HG02884 (cell line): ENCODE measurements at regions not wholly inside any gene's neighbourhood (a gene's known extent, or its start where the extent isn't known, plus 50 kb on each side); places are given as distances from the start of the nearest gene placed in this dataset.
"Not testable (repeated sequence)": the region's sequence is repeated elsewhere in the genome, so short reads cannot be mapped to it uniquely, and the experiment has no call there.

Source experiments
- ATAC-seq: cut with Tn5 transposase; IDR thresholded peaks from one replicate; pipeline ENCODE4 v1.9.1; 2021; ENCODE audit warnings: mild to moderate bottlenecking, moderate library complexity; ENCODE audit not compliant: unreplicated experiment

DNA sequence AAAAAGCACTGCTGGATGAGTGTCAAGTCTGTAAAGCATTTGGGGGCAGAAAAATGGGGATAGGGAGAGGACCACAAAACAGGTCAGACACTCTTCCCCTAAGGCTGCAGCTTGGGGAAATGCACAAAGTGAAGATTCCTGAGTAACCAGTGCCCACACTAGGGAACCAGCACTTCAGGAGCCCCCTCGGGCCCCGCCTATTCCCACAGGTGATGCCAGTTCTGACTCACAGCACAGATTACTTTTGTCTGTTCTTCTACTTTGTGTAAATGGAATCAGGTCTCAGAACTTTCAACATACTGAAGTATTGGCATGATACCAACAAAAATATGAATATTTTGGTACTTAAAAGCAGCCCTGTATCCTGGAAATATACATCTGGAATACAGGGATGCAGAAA lies 112.5 kb downstream of the ADRA2C start:
- ATAC-seq, result no peak

GRCh38 chr4:3879681-3880614 lies 113.8 kb downstream of the ADRA2C start:
- no peak for ATAC-seq

DNA sequence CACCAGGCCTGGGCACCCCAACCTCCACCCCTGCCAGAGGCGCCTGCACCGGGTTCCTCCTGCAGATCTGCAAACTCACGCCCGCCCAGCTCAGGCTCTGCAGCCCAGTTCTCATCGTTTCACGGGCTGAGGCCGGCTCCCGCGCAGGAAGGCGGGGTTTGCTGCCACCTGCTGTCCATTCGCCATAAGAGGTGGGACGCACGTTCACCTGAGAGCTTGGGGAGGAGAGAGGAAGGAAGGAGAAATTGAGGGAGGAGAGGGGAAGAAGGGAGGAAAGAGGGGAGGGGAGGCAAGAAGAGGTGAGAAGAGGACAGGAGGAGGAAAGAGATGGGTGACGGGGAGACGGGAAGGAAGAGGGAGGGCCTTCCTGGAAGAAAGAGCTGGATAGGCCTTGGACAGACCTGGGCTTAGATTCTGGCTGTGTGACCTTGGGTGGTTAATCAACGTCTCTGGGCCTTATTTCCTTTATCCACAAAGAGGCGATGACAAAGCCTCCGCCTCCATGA lies 114.5 kb downstream of the ADRA2C start:
- no peak for ATAC-seq

DNA sequence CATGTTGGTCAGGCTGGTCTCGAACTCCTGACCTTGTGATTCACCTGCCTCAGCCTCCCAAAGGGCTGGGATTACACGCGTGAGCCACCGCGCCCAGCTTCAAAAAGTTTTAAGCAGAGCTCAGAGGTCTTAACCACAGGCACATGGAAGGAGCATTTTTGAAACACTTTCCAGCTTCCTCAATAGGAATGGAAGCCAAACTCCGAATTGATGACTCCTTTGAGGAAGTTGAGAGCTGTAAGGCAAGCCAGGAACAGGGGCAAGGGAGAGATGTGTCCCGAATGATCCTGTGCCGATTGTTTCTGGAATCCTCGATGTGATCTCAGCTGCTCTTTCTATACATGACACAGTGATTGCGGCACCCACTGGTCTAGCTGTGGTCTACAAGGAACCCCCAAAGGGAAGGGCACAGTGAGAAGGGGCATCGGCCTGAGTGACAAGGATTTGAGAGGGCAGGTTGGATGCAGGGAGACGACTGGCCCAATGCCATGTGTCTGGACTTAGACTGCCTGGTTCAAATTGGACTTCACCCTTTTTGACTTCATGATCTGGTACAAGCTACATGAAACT lies 116.2 kb downstream of the ADRA2C start:
- not testable (repeated sequence) for ATAC-seq

DNA sequence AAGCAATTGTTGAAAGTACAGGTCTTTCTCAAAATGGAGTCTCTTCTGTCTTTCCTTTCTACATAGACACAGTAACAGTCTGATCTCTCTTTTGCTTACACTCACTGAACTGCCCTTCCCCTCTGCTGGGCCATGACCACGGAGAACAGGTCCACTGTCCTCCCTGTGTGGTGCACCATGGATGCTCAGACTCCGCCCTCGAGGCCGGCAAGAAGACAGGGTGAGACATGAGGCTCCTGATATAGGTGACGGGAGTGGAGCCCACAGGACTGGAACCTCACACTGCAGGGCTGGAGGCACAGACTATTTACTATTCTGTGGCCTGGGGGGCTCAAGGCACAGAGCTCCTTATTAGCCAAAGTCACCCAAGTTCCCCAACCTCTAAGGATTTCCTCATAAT lies 118.1 kb downstream of the ADRA2C start:
- ATAC-seq, result not testable (repeated sequence)

DNA sequence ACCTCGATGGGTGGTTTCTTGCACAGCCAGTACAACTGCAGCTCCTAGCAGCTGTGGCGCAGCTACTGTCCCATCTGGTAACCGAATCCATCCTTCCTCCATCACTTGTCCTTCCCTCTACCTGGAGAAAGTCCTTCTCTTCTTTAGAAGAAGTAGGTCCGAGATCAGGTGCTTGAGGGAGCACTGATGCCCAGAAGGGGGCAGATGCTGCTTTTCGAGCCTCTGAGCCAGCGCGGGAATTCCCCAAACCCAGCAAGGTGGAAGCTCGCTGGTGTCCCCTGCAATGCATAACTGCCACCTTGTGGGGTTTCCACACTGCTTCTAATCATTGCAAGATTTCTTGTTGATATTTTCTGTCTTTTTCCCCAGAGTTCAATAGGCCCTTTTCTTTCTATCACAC lies 127.4 kb downstream of the ADRA2C start:
- ATAC-seq, result not testable (repeated sequence)

- not testable (repeated sequence) for ATAC-seq
Observed at GRCh38 chr4:3894086-3894959, 128.1 kb downstream of the ADRA2C start.

DNA sequence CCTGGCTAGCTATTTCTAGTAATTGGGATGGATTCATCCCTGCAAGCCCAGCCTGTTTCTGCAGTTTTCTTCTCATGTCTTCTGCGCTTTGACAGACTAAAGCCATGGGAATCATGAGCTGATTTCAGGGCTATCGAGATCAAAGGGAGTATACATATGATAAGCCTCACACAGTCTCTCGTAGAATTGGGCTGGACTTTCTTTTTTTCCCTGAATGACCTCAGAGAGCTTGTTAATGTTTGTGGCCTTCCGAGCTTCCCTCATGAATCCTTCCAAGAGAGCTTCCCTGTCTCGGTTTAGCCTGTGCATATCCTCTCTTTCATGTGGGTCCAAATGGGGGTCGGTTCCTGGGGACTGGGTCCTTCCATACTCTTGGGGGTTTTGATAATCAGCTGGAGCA lies 130.3 kb downstream of the ADRA2C start:
- no peak for ATAC-seq

DNA sequence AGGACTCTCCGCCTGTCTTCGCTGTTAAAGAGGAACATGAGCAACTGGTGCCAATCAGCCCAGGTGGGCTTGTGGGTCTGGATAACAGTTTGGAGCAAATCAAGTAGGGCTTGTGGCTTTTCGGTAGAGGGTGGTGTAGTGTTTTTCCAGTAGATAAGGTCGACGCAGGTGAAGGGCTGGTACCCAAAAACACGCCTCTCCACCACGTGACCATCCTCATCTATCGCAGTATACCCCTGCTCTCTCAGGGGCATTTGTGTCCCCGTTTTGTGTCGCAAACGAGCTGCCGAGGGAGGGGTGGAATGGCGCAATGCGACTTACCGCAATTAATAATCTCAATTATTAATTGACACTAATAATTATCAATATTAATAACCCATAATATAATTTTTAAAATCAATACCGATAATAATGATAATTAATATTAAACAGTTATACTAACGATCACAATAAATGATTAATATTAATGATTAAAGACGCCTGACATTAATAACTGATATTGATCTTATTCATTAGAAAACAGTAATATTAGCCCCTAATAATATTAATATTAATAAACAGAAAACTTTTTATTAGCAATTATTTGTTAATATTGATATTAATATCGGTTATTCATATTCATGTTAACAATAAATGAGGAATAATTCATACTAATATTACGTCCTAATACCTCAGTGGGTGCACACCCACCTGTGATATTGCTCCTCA lies 130.8 kb downstream of the ADRA2C start:
- not testable (repeated sequence) for ATAC-seq

DNA sequence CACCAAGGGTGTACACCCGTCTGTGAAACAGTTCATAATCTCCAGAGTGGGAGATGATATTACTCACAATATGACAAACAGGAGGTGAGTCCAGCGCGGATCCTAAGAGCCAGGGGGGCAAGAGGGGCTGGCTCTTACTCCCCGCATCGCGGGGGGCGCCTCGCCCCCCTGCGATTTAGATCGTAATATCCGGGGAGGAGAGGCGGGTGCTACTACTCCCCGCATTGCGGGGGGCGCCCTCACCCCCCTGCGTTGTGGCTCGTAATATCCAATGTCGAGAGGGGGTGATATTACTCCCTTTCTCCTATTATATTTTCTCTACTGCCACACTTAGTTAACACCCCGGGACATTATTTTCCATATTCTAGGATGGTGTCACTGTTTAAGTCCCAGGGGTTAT lies 131.9 kb downstream of the ADRA2C start:
- ATAC-seq, result no peak

DNA sequence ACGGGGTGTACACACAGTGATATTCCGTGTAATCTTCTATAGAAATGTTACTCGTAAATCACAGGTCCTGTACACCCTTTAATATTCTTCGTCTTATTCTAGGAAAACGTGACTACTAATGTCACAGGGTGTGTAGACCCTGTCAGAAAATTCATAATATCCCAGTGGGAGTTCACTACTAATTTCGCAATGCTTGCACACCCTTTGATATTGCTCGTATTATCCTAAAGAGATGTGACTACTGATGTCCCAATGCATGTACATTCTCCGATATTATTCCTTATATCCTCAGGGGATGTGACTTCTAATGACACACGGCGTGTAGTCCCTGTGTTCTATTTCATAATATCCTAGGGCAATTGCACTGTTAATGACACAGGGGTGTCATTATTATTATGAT lies 132.7 kb downstream of the ADRA2C start:
- ATAC-seq, result not testable (repeated sequence)

DNA sequence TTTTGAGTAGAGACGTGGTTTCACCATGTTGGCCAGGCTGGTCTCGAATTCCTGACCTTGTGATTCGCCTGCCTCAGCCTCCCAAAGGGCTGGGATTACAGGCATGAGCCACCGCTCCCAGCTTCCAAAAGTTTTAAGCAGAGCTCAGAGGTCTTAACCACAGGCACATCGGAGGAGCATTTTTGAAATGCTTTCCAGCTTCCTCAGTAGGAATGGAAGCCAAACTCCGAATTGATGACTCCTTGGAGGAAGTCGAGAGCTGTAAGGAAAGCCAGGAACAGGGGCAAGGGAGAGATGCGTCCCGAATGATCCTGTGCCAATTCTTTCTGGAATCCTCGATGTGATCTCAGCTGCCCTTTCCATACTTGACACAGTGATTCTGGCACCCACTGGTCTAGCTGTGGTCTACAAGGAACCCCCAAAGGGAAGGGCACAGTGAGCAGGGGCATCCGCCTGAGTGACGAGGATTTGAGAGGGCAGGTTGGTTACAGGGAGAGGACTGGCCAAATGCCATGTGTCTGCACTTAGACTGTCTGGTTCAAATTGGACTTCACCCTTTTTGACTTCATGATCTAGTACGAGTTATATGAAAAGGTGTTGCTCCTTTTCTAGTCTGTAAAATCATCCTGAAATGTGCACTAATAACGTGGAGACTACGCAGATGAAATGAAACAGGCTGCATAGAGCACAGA lies 138.2 kb downstream of the ADRA2C start:
- not testable (repeated sequence) for ATAC-seq

- ATAC-seq, result not testable (repeated sequence)
Observed at GRCh38 chr4:3909616-3910015, 143.4 kb downstream of the ADRA2C start.

DNA sequence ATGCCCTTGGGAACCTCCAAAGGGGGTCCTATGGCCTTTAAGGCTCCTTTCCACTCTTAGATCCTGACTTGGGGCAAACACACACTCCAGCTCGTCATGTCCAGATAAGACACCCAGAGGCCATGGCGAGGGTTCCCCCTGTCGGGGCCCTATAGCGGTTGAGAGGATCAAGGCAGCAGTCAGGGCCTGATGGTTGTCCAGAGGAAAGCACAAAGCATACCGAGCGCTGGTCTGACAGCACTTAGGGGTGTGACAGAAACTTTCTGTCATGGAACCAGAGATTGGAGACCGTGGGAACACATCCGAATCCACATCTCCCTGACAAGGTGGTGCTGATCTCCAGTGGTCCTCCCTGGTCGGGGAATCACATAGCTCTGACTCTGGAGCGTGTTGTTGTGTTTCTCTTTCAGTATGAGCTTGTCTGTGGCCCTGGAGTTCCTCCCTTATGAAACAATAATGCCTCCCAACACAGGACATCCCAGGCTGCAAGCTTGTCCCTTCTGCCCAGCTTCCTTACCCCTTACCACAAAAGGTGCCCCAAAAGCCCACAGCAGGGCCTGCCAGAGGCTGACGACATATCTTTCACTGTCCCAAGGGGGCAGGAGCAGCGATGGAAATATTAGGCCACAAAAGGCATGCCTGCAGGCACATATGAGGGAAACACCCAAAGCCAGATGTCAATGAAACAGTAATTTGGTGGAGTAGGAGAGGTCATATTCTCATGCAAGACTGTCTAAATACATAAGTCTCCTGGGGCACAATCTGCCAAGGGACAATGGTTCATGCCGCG lies 144.2 kb downstream of the ADRA2C start:
- not testable (repeated sequence) for ATAC-seq

- no peak for ATAC-seq
Observed at GRCh38 chr4:3911252-3911856, 145.2 kb downstream of the ADRA2C start.

GRCh38 chr4:3914511-3914910 lies 148.3 kb downstream of the ADRA2C start:
- not testable (repeated sequence) for ATAC-seq

- ATAC-seq, result not testable (repeated sequence)
Observed at GRCh38 chr4:3919509-3919908, 153.3 kb downstream of the ADRA2C start.

DNA sequence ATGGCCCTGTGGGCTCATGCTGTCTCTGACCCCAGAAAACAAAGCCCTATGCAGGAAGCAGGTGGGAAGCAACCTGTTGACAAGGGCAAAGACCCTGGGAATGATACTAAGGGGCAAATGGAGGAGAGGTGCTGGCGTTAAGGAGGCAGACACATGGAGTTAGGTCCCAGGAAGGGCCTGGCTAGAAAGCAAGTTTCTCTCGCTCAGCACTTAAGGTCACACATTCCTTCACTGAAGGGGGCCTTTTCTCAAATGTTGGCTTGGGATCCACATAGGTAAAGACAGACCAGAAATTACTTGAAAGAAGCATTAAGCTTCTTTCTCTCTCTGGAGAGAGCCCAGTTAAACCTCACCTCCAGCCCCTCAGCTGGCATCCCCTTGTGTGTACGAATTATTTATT lies 155.7 kb downstream of the ADRA2C start:
- ATAC-seq, result not testable (repeated sequence)

DNA sequence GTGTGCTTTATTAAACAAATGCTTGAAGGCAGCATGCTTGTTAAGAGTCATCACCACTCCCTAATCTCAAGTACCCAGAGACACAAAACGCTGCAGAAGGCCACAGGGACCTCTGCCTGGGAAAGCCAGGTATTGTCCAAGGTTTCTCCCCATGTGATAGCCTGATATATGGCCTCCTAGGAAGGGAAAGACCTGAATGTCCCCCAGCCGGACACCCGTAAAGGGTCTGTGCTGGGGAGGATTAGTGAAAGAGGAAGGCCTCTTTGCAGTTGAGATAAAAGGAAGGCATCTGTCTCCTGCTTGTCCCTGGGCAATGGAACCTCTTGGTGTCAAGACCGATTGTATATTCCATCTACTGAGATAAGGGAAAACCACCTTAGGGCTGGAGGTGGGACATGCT lies 159.7 kb downstream of the ADRA2C start:
- ATAC-seq, result not testable (repeated sequence)
